Choroid plexus epithelial cell (primary cell): ENCODE measurements at regions not wholly inside any gene's neighbourhood (a gene's known extent, or its start where the extent isn't known, plus 50 kb on each side); places are given as distances from the start of the nearest gene placed in this dataset.

Experiments
- DNase-seq: peaks from one replicate; pipeline ENCODE4 v3.0.0-alpha.2; 2010; ENCODE audit warnings: low read depth
- H3K4me3 ChIP-seq: 2 replicates; pipeline ENCODE4 v1.5.1; 2011; ENCODE audit warnings: low read depth, mild to moderate bottlenecking, control low read depth, low read length, moderate library complexity
- CTCF ChIP-seq: conservative IDR thresholded peaks from 2 replicates; pipeline ENCODE4 v1.5.1; 2011; ENCODE audit warnings: low read depth, mild to moderate bottlenecking, control low read depth, inconsistent platforms, low read length, moderate library complexity

GRCh38 chr2:52695731-52696130 is 1071.9 kb upstream of the CHAC2 start:
- no peak overlapping the region for H3K4me3 ChIP-seq
- peak; percentile 26 for DNase-seq
- no peak for TF ChIP-seq CTCF

- peak; percentile 6 for DNase-seq
- TF ChIP-seq CTCF: no peak
- H3K4me3 ChIP-seq: no peak overlapping the region
Measured at GRCh38 chr2:52686935-52687334, 1080.7 kb upstream of the CHAC2 start.

GRCh38 chr2:52676056-52676455 is 1091.5 kb upstream of the CHAC2 start:
- DNase-seq: no peak
- no peak for TF ChIP-seq CTCF
- H3K4me3 ChIP-seq: no peak overlapping the region

GRCh38 chr2:52668724-52669123 is 1098.9 kb upstream of the CHAC2 start:
- TF ChIP-seq CTCF: no peak
- no peak for DNase-seq
- H3K4me3 ChIP-seq: no peak overlapping the region

- TF ChIP-seq CTCF: no peak
- H3K4me3 ChIP-seq: no peak overlapping the region
- peak; percentile 35 for DNase-seq
Measured at GRCh38 chr2:52659546-52659945, 1108.1 kb upstream of the CHAC2 start.

GRCh38 chr2:52658598-52658997 is 1109.0 kb upstream of the CHAC2 start:
- peak; percentile 95 for DNase-seq
- H3K4me3 ChIP-seq: no peak overlapping the region
- TF ChIP-seq CTCF: no peak

- TF ChIP-seq CTCF: no peak
- H3K4me3 ChIP-seq: no peak overlapping the region
- DNase-seq: peak; percentile 70
Measured at GRCh38 chr2:52639692-52640091, 1127.9 kb upstream of the CHAC2 start.
